NCI-H1048 (cell line): ENCODE measurements at regions not wholly inside any gene's neighbourhood (a gene's known extent, or its start where the extent isn't known, plus 50 kb on each side); places are given as distances from the start of the nearest gene placed in this dataset.
"Not testable (repeated sequence)": the region's sequence is repeated elsewhere in the genome, so short reads cannot be mapped to it uniquely, and the experiment has no call there.

Experiments used
- DNase-seq: peaks from one replicate; lab custom pipeline; 2025; lab: John Stamatoyannopoulos, UW

DNA sequence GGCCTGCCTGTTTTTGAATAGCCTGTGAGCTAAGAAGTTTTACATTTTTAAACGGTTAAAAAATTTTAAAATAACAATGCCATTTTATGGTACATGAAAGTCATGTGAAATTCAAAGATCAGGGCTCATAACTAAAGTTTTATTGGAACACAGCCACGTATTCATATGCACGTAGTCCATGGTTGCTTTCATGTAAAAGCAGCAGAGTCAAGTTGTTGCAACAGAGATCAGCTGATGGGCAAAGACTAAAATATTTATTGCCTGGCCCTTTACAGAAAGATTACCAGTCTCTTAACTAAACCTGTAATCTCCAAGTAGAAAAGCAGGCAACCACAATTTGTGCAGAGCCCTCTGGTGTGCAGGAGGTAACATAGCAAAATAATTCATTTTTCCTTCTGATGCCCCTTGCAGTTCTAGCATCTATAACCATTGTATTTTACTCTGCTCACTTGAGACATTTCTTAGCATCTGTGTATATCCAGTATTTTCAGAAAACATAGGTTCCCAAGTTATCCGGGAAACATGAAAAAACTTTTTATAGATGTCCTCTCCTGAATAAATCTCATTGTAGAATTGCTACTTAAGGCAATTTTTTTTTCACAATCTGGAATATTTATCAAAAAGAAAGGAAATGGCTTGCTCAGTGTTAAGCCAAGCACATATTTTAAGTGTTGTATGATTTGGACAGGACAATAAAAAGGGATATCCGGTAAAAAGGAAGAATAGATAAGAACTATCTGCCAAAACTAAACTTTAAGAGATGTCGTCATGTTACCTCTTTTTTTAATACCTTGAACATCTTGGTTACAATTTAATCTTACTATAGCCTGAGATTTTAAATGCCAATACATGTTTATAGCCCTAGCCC lies 430.8 kb downstream of the PLPP3 start:
- no peak for DNase-seq

DNA sequence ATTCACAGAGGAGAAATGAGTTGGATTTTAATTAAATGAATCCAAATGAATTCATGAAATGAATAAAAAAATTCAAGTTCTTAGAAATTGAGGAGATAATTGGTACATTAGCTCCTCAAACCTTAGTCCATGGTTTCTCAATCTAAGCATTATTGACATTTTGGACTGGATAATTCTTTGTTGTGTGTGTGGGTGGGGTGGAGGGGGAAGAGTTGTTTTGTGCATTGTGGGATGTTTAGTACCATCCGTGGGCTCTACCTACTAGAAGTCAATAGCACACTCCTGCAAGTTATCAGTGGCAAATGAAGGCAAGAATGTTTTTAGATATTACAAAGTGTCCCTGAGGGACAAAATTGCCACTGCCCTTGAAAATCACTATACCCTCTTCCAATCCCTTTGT lies 431.9 kb downstream of the PLPP3 start:
- no peak for DNase-seq

DNA sequence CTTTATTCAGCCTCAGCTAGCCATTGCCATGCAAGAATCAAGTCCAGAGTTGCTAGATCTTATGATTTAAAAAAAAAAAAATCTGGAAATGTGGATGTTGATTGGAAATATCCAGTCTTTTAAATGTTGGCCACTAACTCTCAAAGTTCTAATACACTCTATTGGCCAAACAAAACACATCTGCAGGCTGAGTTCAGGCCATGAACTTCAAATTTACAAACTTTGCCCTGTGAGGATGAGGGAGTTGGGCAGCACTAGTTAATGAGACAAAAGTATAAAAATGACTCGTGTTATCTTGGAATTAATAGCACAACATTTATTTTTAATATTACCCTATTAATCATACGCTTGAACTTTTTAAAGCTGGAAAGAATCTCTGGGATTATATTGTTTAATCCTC lies 432.3 kb downstream of the PLPP3 start:
- no peak for DNase-seq

GRCh38 chr1:56146449-56146848 lies 432.9 kb downstream of the PLPP3 start:
- DNase-seq, result no peak

- no peak for DNase-seq
Measured at GRCh38 chr1:56145581-56145980, 433.8 kb downstream of the PLPP3 start.

DNA sequence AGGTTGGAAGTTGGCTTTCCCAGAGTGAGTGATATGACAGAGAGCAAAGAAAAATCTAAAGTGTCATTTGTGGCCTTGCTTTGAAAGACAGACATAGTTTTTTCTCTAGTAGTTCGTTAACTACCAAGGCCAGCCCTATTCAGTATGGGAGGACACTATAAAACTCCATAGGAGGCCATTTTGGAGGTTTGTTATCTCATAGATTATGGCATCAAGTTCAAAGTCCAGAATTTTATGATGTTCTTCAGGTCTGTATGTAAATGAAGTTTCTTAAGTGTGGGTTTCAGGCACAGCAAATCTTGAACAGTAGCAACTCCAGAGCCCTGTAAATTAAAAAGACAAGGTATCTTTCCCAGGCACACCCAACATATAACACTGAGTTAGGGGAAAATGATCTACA lies 437.1 kb downstream of the PLPP3 start:
- no peak for DNase-seq

DNA sequence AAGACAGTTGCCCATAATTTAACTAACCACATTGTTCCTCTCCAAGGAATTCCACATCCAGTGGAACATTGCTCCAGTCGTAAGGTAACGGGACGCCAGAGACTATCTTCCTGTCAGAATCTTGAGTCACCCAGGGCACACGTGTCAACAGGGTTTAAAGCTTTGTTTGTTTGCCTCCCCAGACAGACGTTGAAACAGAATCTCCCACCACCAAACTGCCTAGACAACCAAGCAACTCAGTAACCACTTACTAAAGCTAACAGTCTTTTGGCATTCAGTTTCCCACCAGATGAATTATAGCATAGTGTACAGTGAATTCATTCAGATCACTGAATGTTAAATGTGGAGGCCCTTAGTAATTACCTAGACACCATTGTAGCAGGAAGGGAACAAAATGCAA lies 439.5 kb downstream of the PLPP3 start:
- DNase-seq, result no peak

- DNase-seq, result no peak
Measured at GRCh38 chr1:56137521-56138505, 441.6 kb downstream of the PLPP3 start.

GRCh38 chr1:56137090-56137489 lies 442.3 kb downstream of the PLPP3 start:
- no peak for DNase-seq

DNA sequence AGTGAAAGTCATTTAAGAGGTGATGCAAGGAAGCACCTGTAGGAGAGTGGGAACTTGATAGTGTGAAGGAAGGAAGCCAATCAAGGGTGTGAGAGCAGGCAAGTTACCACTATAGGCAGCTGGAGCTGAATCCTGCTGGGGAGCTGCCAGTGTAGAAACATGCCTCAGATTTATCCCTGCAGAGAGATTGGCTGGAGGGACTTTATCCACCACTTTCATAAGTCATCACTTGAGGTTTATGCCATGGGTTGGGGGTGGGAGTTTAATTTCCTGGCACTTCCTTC lies 443.6 kb downstream of the PLPP3 start:
- DNase-seq, result no peak

DNA sequence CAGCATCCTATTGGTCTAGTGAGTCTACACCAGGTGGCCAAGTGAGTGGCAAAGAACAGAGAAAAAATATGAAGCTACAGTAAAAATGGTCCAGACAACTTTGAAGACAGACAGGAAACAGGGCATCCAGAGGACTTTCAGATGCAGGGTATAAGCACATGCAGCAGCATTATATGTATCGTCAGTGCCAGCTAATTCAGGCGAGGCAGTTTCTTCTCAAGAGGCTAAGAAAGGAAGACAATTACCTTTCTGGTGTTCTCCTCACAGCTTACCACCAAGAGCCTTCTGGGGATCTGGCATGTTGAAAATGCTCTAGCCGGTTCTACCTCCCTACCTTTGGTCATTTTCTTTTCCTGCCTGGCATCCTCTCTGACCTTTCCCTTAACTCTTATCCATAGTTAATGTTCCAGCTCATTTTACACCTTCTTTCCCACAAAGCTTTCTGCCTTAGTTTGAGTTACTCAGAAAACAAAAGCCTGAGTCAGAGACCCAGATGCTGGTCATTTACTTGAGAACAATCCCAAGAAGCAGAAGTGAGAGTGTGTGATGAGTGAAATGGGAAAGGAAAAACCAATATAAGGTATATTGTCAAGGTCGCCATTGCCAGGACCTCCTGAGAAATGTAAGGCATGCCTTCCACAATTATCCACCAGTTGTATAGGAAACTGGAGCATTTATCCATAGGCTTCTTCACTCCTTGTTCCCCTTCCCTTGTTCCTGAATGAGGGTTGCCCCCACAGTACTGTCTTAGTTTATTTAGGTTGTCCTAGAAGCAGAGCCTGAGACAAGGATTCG lies 444.1 kb downstream of the PLPP3 start:
- DNase-seq, result no peak

- DNase-seq, result no peak
Measured at GRCh38 chr1:56133522-56134472, 445.6 kb downstream of the PLPP3 start.

- DNase-seq, result no peak
Measured at GRCh38 chr1:56132520-56132919, 446.8 kb downstream of the PLPP3 start.

GRCh38 chr1:56129837-56130236 lies 449.5 kb downstream of the PLPP3 start:
- DNase-seq, result no peak

- DNase-seq, result no peak
Measured at GRCh38 chr1:56125316-56125715, 454.0 kb downstream of the PLPP3 start.

DNA sequence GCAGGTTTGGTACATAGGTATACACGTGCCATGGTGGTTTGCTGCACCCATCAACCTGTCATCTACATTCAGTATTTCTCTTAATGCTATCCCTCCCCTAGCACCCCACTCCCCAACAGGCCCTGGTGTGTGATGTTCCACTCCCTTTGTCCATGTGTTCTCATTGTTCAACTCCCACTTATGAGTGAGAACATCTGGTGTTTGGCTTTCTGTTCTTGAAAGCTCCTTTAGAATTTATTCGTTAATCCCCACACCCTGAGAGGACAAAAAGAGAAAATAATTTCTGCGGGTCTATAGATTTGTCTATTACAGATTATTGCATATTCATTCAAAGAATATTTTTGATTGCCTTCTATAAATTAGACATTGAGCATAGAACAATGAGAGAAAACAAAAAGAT lies 455.5 kb downstream of the PLPP3 start:
- no peak for DNase-seq

GRCh38 chr1:56123421-56123820 lies 455.9 kb downstream of the PLPP3 start:
- no peak for DNase-seq

GRCh38 chr1:56120021-56120420 lies 459.3 kb downstream of the PLPP3 start:
- no peak for DNase-seq

- DNase-seq, result not testable (repeated sequence)
Measured at GRCh38 chr1:56118676-56119075, 460.7 kb downstream of the PLPP3 start.

GRCh38 chr1:56115701-56116100 lies 463.7 kb downstream of the PLPP3 start:
- DNase-seq, result no peak

DNA sequence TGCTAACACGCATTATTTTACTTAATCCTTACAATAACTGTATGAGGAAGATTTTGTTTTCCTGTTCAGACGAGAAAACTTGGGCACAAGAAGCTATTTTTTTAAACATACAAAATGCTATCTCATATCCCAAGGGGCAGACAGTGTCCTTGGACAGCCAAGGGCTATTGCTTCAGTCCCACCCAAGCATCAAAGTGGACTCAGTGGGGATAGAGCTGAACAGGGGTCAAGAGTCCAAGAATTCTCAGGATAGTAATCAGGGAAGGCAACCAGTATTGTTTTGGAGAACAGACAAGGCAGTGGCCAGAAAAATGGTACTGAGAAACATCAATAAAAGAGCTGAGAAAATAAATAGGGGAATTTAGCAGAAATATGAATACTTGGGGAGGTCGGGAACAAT lies 465.7 kb downstream of the PLPP3 start:
- DNase-seq, result no peak
